Peyer's patch (tissue), 4 donors: ENCODE measurements at regions not wholly inside any gene's neighbourhood (a gene's known extent, or its start where the extent isn't known, plus 50 kb on each side); places are given as distances from the start of the nearest gene placed in this dataset.

Source experiments
- DNase-seq, 3 donors: peaks; one replicate each; pipeline ENCODE4 v3.0.0-alpha.2; 2017 to 2019
- H3K27ac ChIP-seq, 4 donors: fragments of 200-600 bp; sonication (generic); one replicate each; pipeline ENCODE4 v1.5.1; 2016 to 2019
- H3K27me3 ChIP-seq, 2 donors: fragments of 200-600 bp; sonication (generic); one replicate each; pipeline ENCODE4 v1.5.1; 2019
- H3K36me3 ChIP-seq, 3 donors: fragments of 200-600 bp; sonication (generic); one replicate each; pipeline ENCODE4 v1.5.1; 2016 to 2019
- H3K4me1 ChIP-seq, 4 donors: fragments of 200-600 bp; sonication (generic); one replicate each; pipeline ENCODE4 v1.5.1; 2016 to 2019
- H3K4me3 ChIP-seq, 4 donors: fragments of 200-600 bp; sonication (generic); 1 replicate in 3 of 4; 2 replicates in 1 of 4; pipeline ENCODE4 v1.5.1; 2016 to 2019; ENCODE audit warnings: mild to moderate bottlenecking in 1 of 4
- H3K9me3 ChIP-seq, 4 donors: fragments of 200-600 bp; sonication (generic); one replicate each; pipeline ENCODE4 v1.5.1; 2016 to 2019; ENCODE audit warnings: mild to moderate bottlenecking in 1 of 4
- POLR2A ChIP-seq, 2 donors: fragments of 450-650 bp; IDR thresholded peaks; one replicate each; pipeline ENCODE4 v1.5.1; 2017; ENCODE audit warnings: antibody characterized with exemption in 2 of 2, mild to moderate bottlenecking in 2 of 2, moderate library complexity in 2 of 2
- TF ChIP-seq, protein P1 (sequence below), 6 experiments: fragments of 450-650 bp in 4 of 6; fragments of 200-600 bp in 2 of 6; sonication (generic) in 1 of 6; IDR thresholded peaks; one replicate each; pipeline ENCODE4 v1.5.1; 2017 to 2019; ENCODE audit warnings: antibody characterized with exemption in 6 of 6, mild to moderate bottlenecking in 3 of 6, moderate library complexity in 1 of 6

DNA sequence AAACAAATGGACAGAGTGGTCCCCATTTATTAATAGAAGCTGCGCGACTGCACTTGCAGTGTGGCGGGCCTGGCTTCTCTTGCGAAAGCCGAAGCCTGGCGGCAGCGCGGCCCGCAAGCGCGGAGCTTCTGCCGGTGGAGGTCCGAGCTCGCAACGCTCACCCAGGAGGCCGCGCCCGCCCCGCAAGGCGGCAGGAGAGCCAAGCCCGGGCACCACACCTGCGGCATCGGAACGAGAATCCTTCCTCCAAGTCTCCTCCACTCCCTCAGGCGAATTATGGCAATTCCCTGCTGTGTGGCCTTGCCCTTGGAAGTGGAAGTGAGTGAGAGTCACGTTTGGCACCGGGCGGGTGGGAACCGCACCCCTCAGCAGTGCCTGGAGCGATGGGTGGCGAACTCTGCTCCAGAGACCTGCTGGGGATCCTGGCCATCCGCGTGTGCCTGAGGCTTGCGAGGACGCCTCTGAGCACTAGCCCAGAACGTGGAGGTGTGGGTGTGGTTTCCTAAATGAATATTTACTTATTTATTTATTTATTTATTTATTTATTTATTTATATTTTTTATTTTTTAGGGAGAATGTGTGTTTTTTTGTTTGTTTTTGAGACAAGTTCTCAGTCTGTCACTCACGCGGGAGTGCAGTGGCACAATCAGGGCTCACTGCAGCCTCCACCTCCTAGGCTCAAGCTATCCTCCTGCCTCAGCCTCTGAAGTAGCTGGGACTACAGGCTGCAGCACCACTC, 133.7 kb upstream of the UBE2E1 start:
- DNase-seq = peak in 2 of 3 donors; percentile 57 to 73
- Histone ChIP-seq H3K4me1 (peaks cover 0 to 10% (median 0%) of the 10 kb centered on the region in 4 donors), H3K36me3 (no peaks in the 10 kb centered on the region), H3K27me3 (no peaks in the 10 kb centered on the region), H3K4me3 (peak overlapping the region in 3 of 4 donors; percentile 18 to 49 (median 40)), H3K9me3 (no peaks in the 10 kb centered on the region), H3K27ac (no peak overlapping the region)
- TF ChIP-seq, protein P1, sequence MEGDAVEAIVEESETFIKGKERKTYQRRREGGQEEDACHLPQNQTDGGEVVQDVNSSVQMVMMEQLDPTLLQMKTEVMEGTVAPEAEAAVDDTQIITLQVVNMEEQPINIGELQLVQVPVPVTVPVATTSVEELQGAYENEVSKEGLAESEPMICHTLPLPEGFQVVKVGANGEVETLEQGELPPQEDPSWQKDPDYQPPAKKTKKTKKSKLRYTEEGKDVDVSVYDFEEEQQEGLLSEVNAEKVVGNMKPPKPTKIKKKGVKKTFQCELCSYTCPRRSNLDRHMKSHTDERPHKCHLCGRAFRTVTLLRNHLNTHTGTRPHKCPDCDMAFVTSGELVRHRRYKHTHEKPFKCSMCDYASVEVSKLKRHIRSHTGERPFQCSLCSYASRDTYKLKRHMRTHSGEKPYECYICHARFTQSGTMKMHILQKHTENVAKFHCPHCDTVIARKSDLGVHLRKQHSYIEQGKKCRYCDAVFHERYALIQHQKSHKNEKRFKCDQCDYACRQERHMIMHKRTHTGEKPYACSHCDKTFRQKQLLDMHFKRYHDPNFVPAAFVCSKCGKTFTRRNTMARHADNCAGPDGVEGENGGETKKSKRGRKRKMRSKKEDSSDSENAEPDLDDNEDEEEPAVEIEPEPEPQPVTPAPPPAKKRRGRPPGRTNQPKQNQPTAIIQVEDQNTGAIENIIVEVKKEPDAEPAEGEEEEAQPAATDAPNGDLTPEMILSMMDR (IDR thresholded peaks at IDR 0.05) = peak in 2 of 6 experiments; percentile 16 to 34
- no peak for TF ChIP-seq POLR2A (IDR thresholded peaks at IDR 0.05)

DNA sequence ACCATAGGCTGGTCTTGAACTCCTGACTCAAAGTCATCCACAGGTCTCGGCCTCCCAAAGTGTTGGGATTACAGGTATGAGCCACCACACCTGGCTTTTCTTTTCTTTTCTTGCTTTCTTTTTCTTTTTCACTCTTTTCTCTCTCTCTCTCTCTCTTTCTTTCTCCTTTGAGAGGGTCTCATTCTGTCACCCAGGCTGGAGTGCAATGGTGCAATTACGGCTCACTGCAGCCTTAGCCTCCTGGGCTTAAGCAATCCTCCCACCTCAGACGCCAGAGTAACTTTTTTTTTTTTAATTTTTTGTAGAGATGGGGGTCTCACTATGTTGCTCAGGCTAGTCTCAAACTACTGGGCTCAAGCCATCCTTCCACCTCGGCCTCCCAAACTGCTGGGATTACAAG, 133.1 kb upstream of the UBE2E1 start:
- Histone ChIP-seq H3K27me3 (no peaks in the 10 kb centered on the region), H3K36me3 (no peaks in the 10 kb centered on the region), H3K4me3 (no peak overlapping the region), H3K4me1 (peaks cover 0 to 10% (median 0%) of the 10 kb centered on the region in 4 donors), H3K27ac (no peak overlapping the region), H3K9me3 (no peaks in the 10 kb centered on the region)
- TF ChIP-seq, protein P1 (IDR thresholded peaks at IDR 0.05) = no peak
- no peak for TF ChIP-seq POLR2A (IDR thresholded peaks at IDR 0.05)
- no peak for DNase-seq

DNA sequence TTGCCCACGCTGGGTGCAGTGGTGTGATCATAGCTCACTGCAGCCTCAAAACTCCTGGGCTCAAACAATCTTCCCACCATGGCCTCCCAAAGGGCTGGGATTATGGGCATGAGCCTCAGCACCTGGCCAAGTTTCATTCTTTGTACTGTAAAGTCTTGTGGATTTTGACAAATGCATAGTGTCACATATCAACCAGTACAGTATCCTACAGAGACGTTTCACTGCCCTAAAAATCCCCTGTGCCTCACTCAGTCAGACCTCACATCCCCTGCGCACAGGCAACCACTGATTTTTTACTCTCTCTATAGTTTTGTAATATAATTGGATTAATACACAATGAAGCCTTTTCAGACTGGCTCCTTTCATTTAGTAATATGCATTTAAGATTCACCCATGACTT, 130.7 kb upstream of the UBE2E1 start:
- Histone ChIP-seq H3K4me3 (no peak overlapping the region), H3K27me3 (no peaks in the 10 kb centered on the region), H3K27ac (no peak overlapping the region), H3K9me3 (no peaks in the 10 kb centered on the region), H3K36me3 (no peaks in the 10 kb centered on the region), H3K4me1 (peaks cover 0 to 10% (median 0%) of the 10 kb centered on the region in 4 donors)
- no peak for TF ChIP-seq POLR2A (IDR thresholded peaks at IDR 0.05)
- TF ChIP-seq, protein P1 (IDR thresholded peaks at IDR 0.05) = no peak
- DNase-seq = no peak

DNA sequence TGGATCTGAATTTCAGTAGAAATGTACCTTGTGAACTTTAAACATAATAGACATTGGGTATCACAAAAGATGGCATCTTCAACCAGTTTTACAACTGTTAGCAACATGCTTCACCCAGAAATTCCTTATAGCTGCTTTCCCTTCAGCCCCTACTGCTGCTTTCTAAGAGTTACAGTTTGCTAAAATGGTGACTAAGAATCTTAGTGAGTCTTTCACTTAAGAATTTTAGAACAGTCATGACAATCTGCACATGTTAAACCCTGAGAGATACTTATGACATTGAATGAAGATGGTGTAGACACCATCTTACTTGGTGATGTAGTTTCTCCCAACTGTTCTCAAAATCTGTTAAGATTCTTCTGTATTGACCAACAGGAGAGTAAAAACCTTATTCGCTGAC, 129.7 kb upstream of the UBE2E1 start:
- Histone ChIP-seq H3K9me3 (no peaks in the 10 kb centered on the region), H3K27me3 (no peaks in the 10 kb centered on the region), H3K36me3 (no peaks in the 10 kb centered on the region), H3K27ac (no peak overlapping the region), H3K4me1 (peaks cover 0 to 10% (median 0%) of the 10 kb centered on the region in 4 donors), H3K4me3 (no peak overlapping the region)
- no peak for DNase-seq
- no peak for TF ChIP-seq POLR2A (IDR thresholded peaks at IDR 0.05)
- TF ChIP-seq, protein P1 (IDR thresholded peaks at IDR 0.05) = no peak

DNA sequence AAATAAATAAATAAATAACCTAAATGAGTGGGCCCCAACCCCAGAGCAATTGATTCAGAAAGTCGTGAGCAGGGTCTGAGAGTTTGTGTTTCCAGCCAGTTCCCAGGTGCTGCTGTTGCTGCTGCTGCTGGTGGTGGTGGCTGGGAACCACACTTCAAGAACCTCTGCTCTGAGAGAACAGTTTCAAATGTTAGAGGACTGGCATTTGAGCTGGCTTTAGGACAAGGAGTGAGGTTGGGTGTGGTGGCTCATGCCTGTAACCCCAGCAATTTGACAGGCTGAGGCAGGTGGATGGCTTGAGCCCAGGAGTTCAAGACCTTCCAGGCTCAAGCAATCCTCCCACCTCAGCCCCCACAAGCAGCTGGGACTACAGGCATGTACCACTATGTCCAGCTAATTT, 123.1 kb upstream of the UBE2E1 start:
- H3K4me3 ChIP-seq = no peak overlapping the region
- H3K9me3 ChIP-seq = no peaks in the 10 kb centered on the region
- H3K27me3 ChIP-seq = no peaks in the 10 kb centered on the region
- peaks cover 0 to 16% (median 0%) of the 10 kb centered on the region in 4 donors for H3K4me1 ChIP-seq
- H3K36me3 ChIP-seq = no peaks in the 10 kb centered on the region
- no peak overlapping the region for H3K27ac ChIP-seq
- TF ChIP-seq, protein P1 (IDR thresholded peaks at IDR 0.05) = no peak
- no peak for TF ChIP-seq POLR2A (IDR thresholded peaks at IDR 0.05)
- DNase-seq = no peak
